Suprapubic skin (tissue), 4 donors: ENCODE measurements at regions not wholly inside any gene's neighbourhood (a gene's known extent, or its start where the extent isn't known, plus 50 kb on each side); places are given as distances from the start of the nearest gene placed in this dataset.

Source experiments
- DNase-seq, 2 donors: peaks; one replicate each; pipeline ENCODE4 v3.0.0-alpha.2; 2019; ENCODE audit warnings: low spot score in 2 of 2
- H3K27ac ChIP-seq: fragments of 200-600 bp; sonication (generic); one replicate; pipeline ENCODE4 v1.5.1; 2019
- H3K27me3 ChIP-seq: fragments of 200-600 bp; sonication (generic); one replicate; pipeline ENCODE4 v1.5.1; 2019
- H3K36me3 ChIP-seq: fragments of 200-600 bp; sonication (generic); one replicate; pipeline ENCODE4 v1.5.1; 2019
- H3K4me1 ChIP-seq: fragments of 200-600 bp; sonication (generic); one replicate; pipeline ENCODE4 v1.5.1; 2019
- H3K4me3 ChIP-seq: fragments of 200-600 bp; sonication (generic); one replicate; pipeline ENCODE4 v1.5.1; 2019; ENCODE audit warnings: mild to moderate bottlenecking
- H3K9me3 ChIP-seq: fragments of 200-600 bp; sonication (generic); one replicate; pipeline ENCODE4 v1.5.1; 2019
- CTCF ChIP-seq, 2 donors: fragments of 200-600 bp in 1 of 2; fragments of 450-650 bp in 1 of 2; sonication (generic) in 1 of 2; IDR thresholded peaks; one replicate each; pipeline ENCODE4 v1.5.1; 2016 to 2019; ENCODE audit warnings: antibody characterized with exemption in 2 of 2, mild to moderate bottlenecking in 1 of 2, moderate library complexity in 1 of 2
- EP300 ChIP-seq: sonication (generic); formaldehyde crosslinking; IDR thresholded peaks from one replicate; pipeline ENCODE4 v1.6.1; 2017; ENCODE audit warnings: antibody characterized with exemption
- POLR2A ChIP-seq, 2 donors: fragments of 450-650 bp; IDR thresholded peaks; one replicate each; pipeline ENCODE4 v1.6.1; 2017; ENCODE audit warnings: antibody characterized with exemption in 2 of 2, mild to moderate bottlenecking in 2 of 2, moderate library complexity in 2 of 2
- POLR2AphosphoS5 ChIP-seq, 3 donors: sonication (generic); formaldehyde crosslinking; IDR thresholded peaks; one replicate each; pipeline ENCODE4 v1.6.1; 2017; ENCODE audit warnings: antibody characterized with exemption in 3 of 3
- WGBS: methylation state at CpG from one replicate; pipeline ENCODE4 v1.1.5; 2018; 5-methylcytosine and 5-hydroxymethylcytosine counted together

DNA sequence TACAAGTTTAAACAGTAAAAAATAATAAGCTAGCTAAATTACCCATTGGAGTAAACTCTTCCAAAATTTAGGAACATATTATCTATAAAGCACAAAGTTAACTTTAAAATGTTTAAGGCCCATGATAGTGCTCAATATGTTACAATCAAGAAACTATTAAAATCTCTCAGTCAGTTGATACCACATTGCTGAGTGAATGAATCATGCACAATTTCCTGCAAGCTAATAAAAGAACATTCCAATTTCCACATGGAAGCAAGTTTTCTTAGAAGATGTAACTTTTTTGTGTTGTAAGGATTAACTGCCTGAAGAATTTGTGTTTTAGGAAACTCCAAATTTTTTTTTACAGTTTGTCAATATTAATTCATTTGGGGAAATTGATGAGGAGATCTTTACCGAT lies 666.6 kb downstream of the SLITRK1 start:
- Histone ChIP-seq H3K9me3 (peaks cover 8% of the 10 kb centered on the region), H3K4me1 (no peaks in the 10 kb centered on the region), H3K27me3 (no peaks in the 10 kb centered on the region), H3K27ac (no peak overlapping the region), H3K4me3 (no peak overlapping the region), H3K36me3 (no peaks in the 10 kb centered on the region)
- no peak for DNase-seq
- WGBS, result 81% methylated on average over 1 of the region's 1 CpG
- TF ChIP-seq EP300 (no peak), CTCF (IDR thresholded peaks at IDR 0.05) (no peak), POLR2A (IDR thresholded peaks at IDR 0.05) (no peak)

DNA sequence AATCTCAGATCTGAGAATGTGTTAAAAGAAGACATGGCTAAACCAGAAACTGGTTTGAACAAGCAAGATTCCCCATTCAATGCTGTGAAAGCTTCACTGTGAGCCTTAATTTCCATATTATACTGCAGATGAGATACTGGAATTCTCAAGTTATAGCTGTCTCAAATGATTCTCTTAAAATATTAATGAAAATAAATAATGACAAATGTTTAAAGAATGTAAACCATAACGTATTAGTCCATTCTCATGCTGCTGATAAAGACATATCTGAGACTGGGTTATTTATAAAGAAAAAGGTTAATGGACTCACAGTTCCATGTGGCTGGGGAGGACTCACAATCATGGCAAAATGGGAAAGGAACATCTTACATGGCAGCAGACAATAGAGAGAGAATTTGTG lies 667.8 kb downstream of the SLITRK1 start:
- DNase-seq, result no peak
- H3K9me3 ChIP-seq, result peaks cover 8% of the 10 kb centered on the region
- H3K27ac ChIP-seq, result no peak overlapping the region
- WGBS, result 72% methylated on average over 1 of the region's 1 CpG
- no peaks in the 10 kb centered on the region for H3K36me3 ChIP-seq
- H3K27me3 ChIP-seq, result no peaks in the 10 kb centered on the region
- TF ChIP-seq CTCF (IDR thresholded peaks at IDR 0.05) (no peak), POLR2AphosphoS5 (IDR thresholded peaks at IDR 0.05) (no peak), POLR2A (IDR thresholded peaks at IDR 0.05) (no peak)
- H3K4me1 ChIP-seq, result no peaks in the 10 kb centered on the region
- no peak overlapping the region for H3K4me3 ChIP-seq

- 95% methylated on average over 1 of the region's 1 CpG for WGBS
- Histone ChIP-seq H3K9me3 (peaks cover 15% of the 10 kb centered on the region), H3K4me3 (no peak overlapping the region), H3K36me3 (no peaks in the 10 kb centered on the region), H3K27ac (no peak overlapping the region), H3K4me1 (no peaks in the 10 kb centered on the region), H3K27me3 (no peaks in the 10 kb centered on the region)
- no peak for DNase-seq
- TF ChIP-seq POLR2AphosphoS5 (IDR thresholded peaks at IDR 0.05), result no peak
- no peak for TF ChIP-seq POLR2A (IDR thresholded peaks at IDR 0.05)
- no peak for TF ChIP-seq CTCF (IDR thresholded peaks at IDR 0.05)
- TF ChIP-seq EP300, result no peak
Measured at GRCh38 chr13:83211301-83211700, 671.0 kb downstream of the SLITRK1 start.

DNA sequence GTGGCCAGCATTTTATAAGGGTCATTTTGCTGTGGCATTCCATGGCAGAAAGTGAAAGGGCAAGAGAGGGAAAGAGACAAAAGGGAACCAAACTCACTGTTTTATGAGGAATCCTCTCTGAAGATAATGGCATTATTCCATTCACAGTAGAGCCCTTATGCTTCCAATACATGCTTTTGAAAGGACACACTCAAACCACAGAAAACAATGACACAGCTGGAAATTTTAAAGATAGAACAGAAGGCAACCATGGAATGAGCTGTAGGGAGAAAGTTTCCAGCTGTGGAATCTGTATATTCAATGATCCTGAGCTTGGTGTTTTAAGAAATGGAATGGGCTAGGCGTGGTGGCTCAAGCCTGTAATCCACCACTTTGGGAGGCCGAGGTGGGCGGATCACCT lies 677.4 kb downstream of the SLITRK1 start:
- no peak for DNase-seq
- TF ChIP-seq CTCF (IDR thresholded peaks at IDR 0.05), result no peak
- no peak for TF ChIP-seq POLR2AphosphoS5 (IDR thresholded peaks at IDR 0.05)
- no peak for TF ChIP-seq EP300
- TF ChIP-seq POLR2A (IDR thresholded peaks at IDR 0.05), result no peak
- Histone ChIP-seq H3K4me1 (no peaks in the 10 kb centered on the region), H3K27me3 (no peaks in the 10 kb centered on the region), H3K9me3 (peaks cover 10% of the 10 kb centered on the region), H3K27ac (no peak overlapping the region), H3K4me3 (no peak overlapping the region), H3K36me3 (no peaks in the 10 kb centered on the region)
- 83% methylated on average over 3 of the region's 3 CpGs for WGBS

DNA sequence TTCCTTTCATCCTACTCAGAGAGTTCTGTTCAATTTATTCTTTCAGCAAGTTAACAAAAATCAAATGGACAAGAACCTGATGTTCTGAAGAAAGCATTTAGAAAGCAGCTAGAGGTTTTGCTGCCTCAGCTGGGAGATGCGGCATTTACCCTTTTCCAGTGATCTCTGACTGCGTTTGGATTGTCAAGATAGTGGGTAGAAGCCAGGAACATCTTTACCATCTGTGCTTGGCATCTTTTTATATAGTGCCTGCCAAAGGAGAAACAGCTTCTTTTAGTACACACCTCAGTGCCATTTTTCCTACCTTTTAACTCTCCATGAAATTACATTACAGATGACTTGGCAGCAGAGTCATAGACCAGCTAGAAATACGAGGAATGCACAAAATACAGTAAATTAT lies 680.8 kb downstream of the SLITRK1 start:
- Histone ChIP-seq H3K27ac (no peak overlapping the region), H3K4me1 (no peaks in the 10 kb centered on the region), H3K27me3 (no peaks in the 10 kb centered on the region), H3K4me3 (no peak overlapping the region), H3K9me3 (peaks cover 5% of the 10 kb centered on the region), H3K36me3 (no peaks in the 10 kb centered on the region)
- no peak for TF ChIP-seq EP300
- no peak for TF ChIP-seq POLR2AphosphoS5 (IDR thresholded peaks at IDR 0.05)
- TF ChIP-seq CTCF (IDR thresholded peaks at IDR 0.05), result no peak
- no peak for TF ChIP-seq POLR2A (IDR thresholded peaks at IDR 0.05)
- DNase-seq, result no peak
- 39% methylated on average over 3 of the region's 3 CpGs for WGBS
